PC-9 (cell line): ENCODE measurements at regions not wholly inside any gene's neighbourhood (a gene's known extent, or its start where the extent isn't known, plus 50 kb on each side); places are given as distances from the start of the nearest gene placed in this dataset.

Experiments
- BruUV-seq: library from RNA; stranded (reverse); fragments of 400-500 nt; replicated peaks from 2 replicates; lab custom pipeline; 2021; lab: Mats Ljungman, UMichigan
- CTCF ChIA-PET: fragments of 300-600 bp; sonication (Branson Sonifier 250); formaldehyde crosslinking; loops from one replicate; lab custom pipeline; 2022; ENCODE audit warnings: antibody characterized with exemption; lab: Charles Lee
- POLR2A ChIA-PET: fragments of 300-600 bp; sonication (Branson Sonifier 250); formaldehyde crosslinking; loops from one replicate; lab custom pipeline; 2022; ENCODE audit warnings: antibody characterized with exemption; ENCODE audit not compliant: unreplicated experiment; lab: Charles Lee
- DNase-seq, 2 experiments: peaks; one replicate each; pipeline versions ENCODE4 v3.0.0 to v3.0.0-alpha.2; 2015 to 2022; ENCODE audit warnings: mixed read lengths in 1 of 2
- H2AFZ ChIP-seq: fragments of 200-600 bp; sonication (generic); 2 replicates; pipeline ENCODE4 v1.8.1; 2017; ENCODE audit warnings: antibody characterized with exemption
- H3F3A ChIP-seq: fragments of 200-600 bp; sonication (generic); 2 replicates; pipeline ENCODE4 v1.8.1; 2017; ENCODE audit warnings: antibody characterized with exemption, mild to moderate bottlenecking, low read depth; ENCODE audit not compliant: insufficient read depth
- H3K27ac ChIP-seq: fragments of 200-600 bp; sonication (generic); 2 replicates; pipeline ENCODE4 v1.6.1; 2016; ENCODE audit warnings: mixed run types
- H3K27me3 ChIP-seq: fragments of 200-600 bp; sonication (generic); 2 replicates; pipeline ENCODE4 v1.6.1; 2016; ENCODE audit warnings: low read depth, mixed run types; ENCODE audit not compliant: insufficient read depth
- H3K36me3 ChIP-seq: fragments of 200-600 bp; sonication (generic); 2 replicates; pipeline ENCODE4 v1.6.1; 2016; ENCODE audit warnings: low read depth, mixed run types
- H3K4me1 ChIP-seq: fragments of 200-600 bp; sonication (generic); replicated peaks from 2 replicates; pipeline ENCODE4 v1.6.1; 2016; ENCODE audit warnings: mixed run types; ENCODE audit not compliant: insufficient read depth
- H3K4me2 ChIP-seq: fragments of 200-600 bp; sonication (generic); 2 replicates; pipeline ENCODE4 v1.6.1; 2017; ENCODE audit warnings: mixed run types
- H3K4me3 ChIP-seq: fragments of 200-600 bp; sonication (generic); 2 replicates; pipeline ENCODE4 v1.6.1; 2016; ENCODE audit warnings: mixed run types
- H3K79me2 ChIP-seq: fragments of 200-600 bp; sonication (generic); 2 replicates; pipeline ENCODE4 v1.6.1; 2017; ENCODE audit warnings: low read depth, mixed run types
- H3K9me2 ChIP-seq: fragments of 200-600 bp; sonication (generic); 2 replicates; pipeline ENCODE4 v1.8.1; 2017; ENCODE audit warnings: mild to moderate bottlenecking; ENCODE audit not compliant: insufficient read depth
- H3K9me3 ChIP-seq: fragments of 200-600 bp; sonication (generic); 2 replicates; pipeline ENCODE4 v1.8.1; 2016; ENCODE audit warnings: low read depth; ENCODE audit not compliant: insufficient read depth
- H4K20me1 ChIP-seq: fragments of 200-600 bp; sonication (generic); 2 replicates; pipeline ENCODE4 v1.8.1; 2017; ENCODE audit not compliant: insufficient read depth
- EZH2 ChIP-seq: fragments of 200-600 bp; sonication (generic); IDR thresholded peaks from 2 replicates; pipeline ENCODE4 v1.8.0; 2017; ENCODE audit warnings: antibody characterized with exemption, low read depth
- intact Hi-C: fragments of 100-400 bp; cut with micrococcal nuclease; formaldehyde crosslinking; loops from one replicate; pipeline ENCODE4 v1.10.0; 2022; ENCODE audit not compliant: unreplicated experiment
- TF ChIP-seq, protein P1 (sequence below): fragments of 200-600 bp; sonication (generic); conservative IDR thresholded peaks from 2 replicates; pipeline ENCODE4 v1.6.1; 2017; ENCODE audit warnings: mixed run types, antibody characterized with exemption, mild to moderate bottlenecking, moderate library complexity

DNA sequence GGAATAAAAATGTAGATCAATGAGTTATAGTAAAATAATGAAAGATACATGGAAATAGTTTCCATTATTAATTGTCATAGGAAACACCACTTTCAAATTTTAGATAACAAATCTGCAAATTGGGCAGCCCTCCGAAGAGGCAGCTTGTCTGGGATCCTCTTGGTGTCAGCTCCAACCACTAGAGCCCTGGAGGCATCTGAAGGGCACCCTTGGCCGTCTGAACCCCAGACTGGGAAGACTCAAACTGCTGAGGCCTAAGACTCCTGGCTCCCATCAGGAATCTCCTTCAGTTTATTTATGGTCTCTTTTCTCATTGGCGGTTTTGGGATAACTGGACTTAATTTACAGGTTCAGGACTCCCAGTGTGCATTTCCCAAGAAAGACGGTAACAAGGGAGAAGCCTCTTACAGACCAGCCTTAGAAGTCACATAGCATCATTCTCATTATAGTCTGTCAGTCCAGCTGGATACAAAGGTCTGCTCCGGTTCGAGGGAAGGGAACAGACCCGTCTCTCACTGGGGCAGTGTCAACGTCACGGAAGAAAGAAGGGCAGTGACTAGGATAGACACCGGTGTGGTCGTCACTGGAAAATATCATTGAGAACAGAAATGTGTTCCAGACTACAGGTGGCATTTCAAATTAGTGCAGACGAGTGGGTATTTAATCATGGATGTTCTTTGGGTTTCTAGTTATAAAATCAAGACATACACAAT, 390.7 kb upstream of the NETO1 start:
- Histone ChIP-seq H3K9me3 (peaks cover 7% of the 10 kb centered on the region), H3K4me1 (peaks cover 18% of the 10 kb centered on the region), H2AFZ (no peak overlapping the region), H3K79me2 (peaks cover 98% of the 10 kb centered on the region), H3K4me3 (no peak overlapping the region), H3K27me3 (no peaks in the 10 kb centered on the region), H3K36me3 (peaks cover 57% of the 10 kb centered on the region), H4K20me1 (peaks cover 14% of the 10 kb centered on the region; the same call in 1 of the 2 replicates), H3K27ac (no peak overlapping the region), H3K4me2 (no peak overlapping the region), H3F3A (0 out of 2 replicates have a peak, but pooled peaks cover 4% of the 10 kb centered on the region), H3K9me2 (no peaks in the 10 kb centered on the region)
- no peak for DNase-seq
- BruUV-seq, result no TSS peak
- POLR2A ChIA-PET, result interaction anchor here (0.7 kb wide), 1 partner anchor 946 kb away, joined by 3 read pairs; no protein-coding TSS in a partner anchor
- CTCF ChIA-PET, result no interaction called here
- no peak for TF ChIP-seq EZH2
- TF ChIP-seq, protein P1, sequence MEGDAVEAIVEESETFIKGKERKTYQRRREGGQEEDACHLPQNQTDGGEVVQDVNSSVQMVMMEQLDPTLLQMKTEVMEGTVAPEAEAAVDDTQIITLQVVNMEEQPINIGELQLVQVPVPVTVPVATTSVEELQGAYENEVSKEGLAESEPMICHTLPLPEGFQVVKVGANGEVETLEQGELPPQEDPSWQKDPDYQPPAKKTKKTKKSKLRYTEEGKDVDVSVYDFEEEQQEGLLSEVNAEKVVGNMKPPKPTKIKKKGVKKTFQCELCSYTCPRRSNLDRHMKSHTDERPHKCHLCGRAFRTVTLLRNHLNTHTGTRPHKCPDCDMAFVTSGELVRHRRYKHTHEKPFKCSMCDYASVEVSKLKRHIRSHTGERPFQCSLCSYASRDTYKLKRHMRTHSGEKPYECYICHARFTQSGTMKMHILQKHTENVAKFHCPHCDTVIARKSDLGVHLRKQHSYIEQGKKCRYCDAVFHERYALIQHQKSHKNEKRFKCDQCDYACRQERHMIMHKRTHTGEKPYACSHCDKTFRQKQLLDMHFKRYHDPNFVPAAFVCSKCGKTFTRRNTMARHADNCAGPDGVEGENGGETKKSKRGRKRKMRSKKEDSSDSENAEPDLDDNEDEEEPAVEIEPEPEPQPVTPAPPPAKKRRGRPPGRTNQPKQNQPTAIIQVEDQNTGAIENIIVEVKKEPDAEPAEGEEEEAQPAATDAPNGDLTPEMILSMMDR, result no peak
- intact Hi-C loops, result no loop called here

DNA sequence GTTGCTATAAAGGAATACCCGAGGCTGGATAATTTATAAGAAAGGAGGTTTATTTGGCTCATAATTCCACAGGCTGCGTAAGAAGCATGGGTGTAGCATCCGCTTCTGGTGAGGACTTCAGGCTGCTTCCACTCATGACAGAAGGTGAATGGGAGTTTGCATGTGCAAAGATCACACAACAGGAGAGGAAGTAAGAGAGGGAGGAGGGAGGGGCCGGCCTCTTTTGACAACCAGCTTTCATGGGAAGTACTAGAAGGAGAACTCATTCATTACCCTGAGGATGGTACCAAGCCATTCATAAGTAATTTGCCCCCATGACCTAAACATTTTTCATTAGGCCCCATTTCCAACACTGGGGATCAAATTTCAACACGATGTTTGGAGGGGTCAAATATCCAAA, 386.8 kb upstream of the NETO1 start:
- no peaks in the 10 kb centered on the region for H3K27me3 ChIP-seq
- DNase-seq, result no peak
- no peak overlapping the region for H3K4me2 ChIP-seq
- no peaks in the 10 kb centered on the region for H3K4me1 ChIP-seq
- H2AFZ ChIP-seq, result no peak overlapping the region
- no peaks in the 10 kb centered on the region for H3K9me3 ChIP-seq
- no TSS peak for BruUV-seq
- H3K36me3 ChIP-seq, result peaks cover 49% of the 10 kb centered on the region
- intact Hi-C loops, result no loop called here
- H3K4me3 ChIP-seq, result no peak overlapping the region
- no peaks in the 10 kb centered on the region for H3K9me2 ChIP-seq
- no peak for TF ChIP-seq EZH2
- TF ChIP-seq, protein P1, result no peak
- CTCF ChIA-PET, result no interaction called here
- 0 out of 2 replicates have a peak, but pooled peaks cover 4% of the 10 kb centered on the region for H3F3A ChIP-seq
- POLR2A ChIA-PET, result no interaction called here
- no peak overlapping the region for H3K27ac ChIP-seq
- H3K79me2 ChIP-seq, result peaks cover 83% of the 10 kb centered on the region
- peaks cover 14% of the 10 kb centered on the region; the same call in 1 of the 2 replicates for H4K20me1 ChIP-seq

DNA sequence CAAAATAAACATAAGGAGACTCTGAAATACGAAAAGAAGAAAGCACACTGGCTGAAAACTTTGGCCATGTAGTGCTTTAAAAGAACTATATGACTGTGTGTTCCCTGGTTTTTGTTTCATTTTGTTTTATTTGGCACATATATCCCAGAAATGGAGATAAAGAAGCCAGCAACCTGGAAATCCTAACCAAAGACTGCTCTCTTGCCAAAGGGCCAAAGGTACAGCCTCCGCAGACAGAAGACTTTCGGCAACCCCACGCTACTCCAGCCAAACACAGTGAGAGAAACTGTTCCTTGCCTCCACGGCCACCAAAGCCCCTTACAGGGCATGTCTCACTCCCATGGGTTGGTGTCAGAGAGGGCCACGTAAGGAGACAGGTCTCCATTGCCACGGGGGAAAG, 381.2 kb upstream of the NETO1 start:
- H3K27me3 ChIP-seq, result no peaks in the 10 kb centered on the region
- H3K4me3 ChIP-seq, result no peak overlapping the region
- DNase-seq, result no peak
- TF ChIP-seq, protein P1, result no peak
- no peak for TF ChIP-seq EZH2
- no peaks in the 10 kb centered on the region for H3F3A ChIP-seq
- peaks cover 51% of the 10 kb centered on the region for H3K79me2 ChIP-seq
- H3K4me1 ChIP-seq, result no peaks in the 10 kb centered on the region
- no peak overlapping the region for H3K4me2 ChIP-seq
- peaks cover 31% of the 10 kb centered on the region for H3K36me3 ChIP-seq
- ChIA-PET CTCF (no interaction called here), POLR2A (no interaction called here)
- H4K20me1 ChIP-seq, result no peaks in the 10 kb centered on the region
- no peak overlapping the region for H2AFZ ChIP-seq
- no peaks in the 10 kb centered on the region for H3K9me2 ChIP-seq
- no peak overlapping the region for H3K27ac ChIP-seq
- intact Hi-C loops, result no loop called here
- no TSS peak for BruUV-seq
- H3K9me3 ChIP-seq, result no peaks in the 10 kb centered on the region
